ENCODE measurements at regions not wholly inside any gene's neighbourhood (a gene's known extent, or its start where the extent isn't known, plus 50 kb on each side); places are given as distances from the start of the nearest gene placed in this dataset.

DNA sequence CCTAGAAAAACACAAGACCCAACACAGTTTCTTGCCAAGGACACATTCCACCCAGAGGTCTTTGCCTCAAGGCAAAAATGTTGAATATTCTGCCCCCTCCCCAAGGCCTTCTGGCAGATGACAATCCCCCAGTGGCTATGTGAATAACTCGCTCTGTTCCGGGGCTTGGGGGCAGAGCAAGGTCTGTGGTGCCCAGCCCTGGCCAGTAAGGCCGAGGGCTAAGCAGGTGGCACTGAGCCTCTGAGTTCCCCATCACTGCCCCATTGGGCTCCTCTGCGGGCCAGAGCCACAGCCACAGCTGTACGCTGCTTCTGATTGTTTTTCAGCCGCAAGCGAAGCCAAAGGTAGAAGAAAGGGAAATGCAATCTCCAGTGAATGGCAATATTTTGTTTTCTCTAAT is 567.9 kb downstream of the CCDC171 start:
- ATAC-seq (ENCODE audit: low read depth): no peak
- Mint-ChIP-seq H3K27ac (no peak overlapping the region), H3K9me3 (peaks cover 3% of the 10 kb centered on the region), H3K4me1 (peaks cover 1% of the 10 kb centered on the region), H3K36me3 (no peaks in the 10 kb centered on the region), H3K27me3 (no peaks in the 10 kb centered on the region), H3K4me3 (no peak overlapping the region)
- DNase-seq: no peak
- POLR2A ChIA-PET: no interaction called here

DNA sequence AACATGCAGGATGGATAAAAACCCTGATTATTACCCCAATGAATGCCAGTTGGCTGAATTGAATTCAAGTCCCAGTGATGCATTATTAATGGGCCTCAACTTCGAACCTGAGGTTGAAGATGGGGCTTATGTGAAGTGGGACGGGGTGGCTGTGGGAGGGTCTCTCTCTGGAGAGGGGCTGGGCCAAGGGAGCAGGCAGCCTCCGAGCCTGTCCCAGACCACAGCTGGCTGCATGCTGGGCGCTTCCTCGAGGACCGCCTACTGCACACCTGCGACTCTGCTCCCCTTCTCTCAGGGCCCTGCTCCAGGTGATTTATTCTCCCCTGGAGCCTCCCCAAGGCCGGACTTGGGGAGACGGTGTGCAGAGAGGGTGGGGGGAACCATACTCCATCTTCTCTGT is 568.3 kb downstream of the CCDC171 start:
- no peak overlapping the region for H3K27ac Mint-ChIP-seq
- peaks cover 2% of the 10 kb centered on the region for H3K4me1 Mint-ChIP-seq
- no peaks in the 10 kb centered on the region for H3K27me3 Mint-ChIP-seq
- ATAC-seq (ENCODE audit: low read depth) (no peak), DNase-seq (no peak)
- no peak overlapping the region for H3K4me3 Mint-ChIP-seq
- H3K9me3 Mint-ChIP-seq: peaks cover 3% of the 10 kb centered on the region
- POLR2A ChIA-PET: no interaction called here
- no peaks in the 10 kb centered on the region for H3K36me3 Mint-ChIP-seq

DNA sequence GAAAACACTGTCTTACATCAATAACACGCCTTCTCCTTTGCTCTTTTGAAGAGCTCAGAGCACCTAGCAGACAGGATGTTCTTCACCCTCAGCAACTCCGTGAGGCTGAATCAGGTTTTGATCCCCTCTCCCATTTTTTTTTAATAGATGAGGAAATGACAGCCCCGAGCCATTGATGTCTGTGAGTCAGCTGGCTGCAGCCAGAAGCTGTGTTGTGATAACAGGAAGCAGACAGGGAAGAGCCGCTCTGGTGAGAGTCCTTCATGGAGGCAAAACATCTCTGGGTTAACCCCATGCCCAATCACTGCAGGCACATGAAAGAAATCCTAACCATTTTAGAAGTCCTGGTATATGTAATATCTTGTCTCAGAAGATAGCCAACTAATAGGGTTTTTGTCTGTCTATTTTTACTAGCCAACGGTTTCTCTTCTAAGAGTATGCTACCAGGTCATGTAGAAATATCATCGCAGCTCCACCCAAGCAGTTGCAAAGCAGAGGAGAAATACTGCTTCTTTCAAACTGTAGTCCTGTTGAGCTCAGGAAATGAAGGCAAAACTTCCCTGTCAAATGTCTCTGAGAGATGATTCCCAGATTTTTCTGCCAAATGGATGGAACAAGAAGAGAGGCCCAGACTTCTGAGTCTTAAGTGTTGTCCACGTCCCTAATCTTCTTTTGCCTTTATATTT is 568.9 kb downstream of the CCDC171 start:
- Mint-ChIP-seq H3K27ac (no peak overlapping the region), H3K27me3 (no peaks in the 10 kb centered on the region), H3K36me3 (no peaks in the 10 kb centered on the region), H3K4me3 (no peak overlapping the region), H3K4me1 (peaks cover 4% of the 10 kb centered on the region), H3K9me3 (peaks cover 3% of the 10 kb centered on the region)
- POLR2A ChIA-PET: no interaction called here
- no peak for ATAC-seq (ENCODE audit: low read depth)
- no peak for DNase-seq

DNA sequence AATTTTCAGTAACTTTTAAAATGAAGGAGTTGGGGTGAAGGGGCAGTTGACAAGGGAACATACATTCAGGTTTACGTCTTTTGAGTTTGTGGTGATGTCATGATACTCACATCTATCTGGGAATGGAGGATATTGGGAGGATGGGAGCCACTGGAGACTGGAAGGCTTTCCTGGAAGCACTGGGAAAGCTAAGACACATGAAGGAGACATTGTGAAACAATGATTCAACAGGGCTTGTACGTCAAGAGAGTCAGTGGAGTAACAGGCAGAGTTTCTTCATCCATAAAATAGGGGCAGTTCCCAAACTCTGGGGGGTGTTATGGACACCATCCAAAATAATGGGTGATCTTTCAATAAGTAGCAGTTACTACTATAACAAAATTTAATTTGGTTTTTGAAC is 572.8 kb downstream of the CCDC171 start:
- DNase-seq: no peak
- Mint-ChIP-seq H3K27me3 (no peaks in the 10 kb centered on the region), H3K27ac (no peak overlapping the region), H3K9me3 (peaks cover 4% of the 10 kb centered on the region), H3K4me3 (no peak overlapping the region), H3K4me1 (peaks cover 7% of the 10 kb centered on the region), H3K36me3 (no peaks in the 10 kb centered on the region)
- POLR2A ChIA-PET: no interaction called here
- ATAC-seq (ENCODE audit: low read depth): no peak

DNA sequence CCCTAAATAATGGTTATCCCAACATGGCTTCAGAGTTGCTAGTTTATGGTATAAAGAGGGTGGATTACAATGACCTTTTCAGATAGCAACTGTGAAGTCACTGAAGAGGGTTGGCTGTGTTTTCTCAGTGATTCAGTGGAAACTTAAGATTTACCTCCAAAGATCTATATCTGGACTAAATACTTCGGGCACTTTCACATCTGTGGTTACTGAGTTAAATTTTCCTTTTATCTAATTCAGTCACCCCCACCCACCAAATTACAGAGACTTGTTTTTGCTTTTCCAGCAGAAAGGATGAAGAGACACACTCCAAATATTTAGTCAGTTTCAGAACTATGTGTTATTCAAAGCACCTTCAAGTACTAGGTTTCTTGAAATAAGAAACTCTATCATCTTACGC is 573.2 kb downstream of the CCDC171 start:
- DNase-seq (no peak), ATAC-seq (ENCODE audit: low read depth) (no peak)
- POLR2A ChIA-PET: no interaction called here
- Mint-ChIP-seq H3K4me1 (peaks cover 7% of the 10 kb centered on the region), H3K27me3 (no peaks in the 10 kb centered on the region), H3K4me3 (no peak overlapping the region), H3K9me3 (peaks cover 4% of the 10 kb centered on the region), H3K27ac (no peak overlapping the region), H3K36me3 (no peaks in the 10 kb centered on the region)

DNA sequence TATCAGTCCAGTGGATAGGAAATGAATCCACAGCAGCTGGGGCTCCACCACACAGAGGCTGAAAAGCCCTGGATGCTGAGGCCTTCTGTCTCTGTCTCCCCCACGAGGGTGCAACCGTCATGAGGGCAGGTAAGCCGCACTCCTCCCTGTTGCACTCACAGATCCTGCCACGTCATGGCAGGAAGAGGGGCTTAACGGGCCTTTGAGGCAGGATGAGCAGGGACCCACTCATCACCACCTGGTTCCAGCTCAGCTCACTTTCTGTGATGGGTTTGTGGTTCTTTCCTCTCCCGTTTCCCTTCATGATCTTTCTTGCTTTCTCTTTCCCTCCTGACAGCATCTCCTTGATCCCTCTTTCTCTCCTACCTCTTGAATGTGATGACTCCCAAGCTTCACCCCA is 575.2 kb downstream of the CCDC171 start:
- no peak overlapping the region for H3K27ac Mint-ChIP-seq
- H3K4me3 Mint-ChIP-seq: no peak overlapping the region
- DNase-seq (no peak), ATAC-seq (ENCODE audit: low read depth) (no peak)
- H3K36me3 Mint-ChIP-seq: no peaks in the 10 kb centered on the region
- H3K4me1 Mint-ChIP-seq: peaks cover 7% of the 10 kb centered on the region
- H3K27me3 Mint-ChIP-seq: no peaks in the 10 kb centered on the region
- POLR2A ChIA-PET: no interaction called here
- H3K9me3 Mint-ChIP-seq: peaks cover 4% of the 10 kb centered on the region

DNA sequence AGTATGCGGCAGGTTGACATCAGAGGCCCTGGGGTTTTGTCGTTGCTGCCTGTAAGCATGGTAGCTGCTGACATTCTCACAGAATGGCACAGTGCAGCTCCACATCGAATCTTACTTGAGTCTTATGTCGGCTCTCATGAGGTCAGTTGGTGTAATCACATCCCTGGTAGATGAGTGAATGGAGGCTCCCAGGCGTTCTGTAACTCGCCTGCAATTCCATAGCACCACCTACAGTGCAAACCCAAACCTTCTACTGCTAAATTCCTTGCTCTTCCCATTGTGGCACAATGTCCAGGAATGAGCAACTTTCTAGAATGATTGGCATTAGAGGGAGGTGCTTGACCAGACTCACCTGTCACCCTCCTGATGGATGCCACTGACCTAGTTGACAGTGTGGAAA is 578.4 kb downstream of the CCDC171 start:
- Mint-ChIP-seq H3K4me1 (peaks cover 12% of the 10 kb centered on the region), H3K27me3 (no peaks in the 10 kb centered on the region), H3K27ac (no peak overlapping the region), H3K9me3 (peaks cover 2% of the 10 kb centered on the region), H3K36me3 (no peaks in the 10 kb centered on the region), H3K4me3 (no peak overlapping the region)
- ATAC-seq (ENCODE audit: low read depth): no peak
- no peak for DNase-seq
- POLR2A ChIA-PET: no interaction called here

DNA sequence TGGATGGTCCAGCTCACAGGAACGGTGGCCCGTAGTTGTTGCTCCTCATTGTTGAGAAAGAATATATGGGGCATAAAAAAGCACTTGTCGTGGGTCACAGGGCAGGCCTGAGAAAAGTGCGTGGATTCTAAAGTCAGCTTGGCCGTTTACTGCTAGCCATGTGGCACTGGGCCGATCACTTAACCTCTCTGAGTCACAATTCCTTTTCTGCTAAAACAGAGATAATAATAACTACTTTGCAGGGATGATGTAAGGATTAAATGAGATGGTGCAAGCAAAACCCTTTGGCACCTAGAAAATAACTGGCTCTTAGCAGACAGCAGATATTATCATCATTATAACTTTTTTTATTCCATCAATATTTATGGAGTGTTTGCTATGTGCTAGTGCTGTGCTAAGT is 579.7 kb downstream of the CCDC171 start:
- H3K36me3 Mint-ChIP-seq: no peaks in the 10 kb centered on the region
- H3K4me1 Mint-ChIP-seq: peaks cover 11% of the 10 kb centered on the region
- H3K9me3 Mint-ChIP-seq: peaks cover 2% of the 10 kb centered on the region
- no peaks in the 10 kb centered on the region for H3K27me3 Mint-ChIP-seq
- POLR2A ChIA-PET: no interaction called here
- H3K27ac Mint-ChIP-seq: no peak overlapping the region
- DNase-seq: no peak
- no peak for ATAC-seq (ENCODE audit: low read depth)
- H3K4me3 Mint-ChIP-seq: no peak overlapping the region

DNA sequence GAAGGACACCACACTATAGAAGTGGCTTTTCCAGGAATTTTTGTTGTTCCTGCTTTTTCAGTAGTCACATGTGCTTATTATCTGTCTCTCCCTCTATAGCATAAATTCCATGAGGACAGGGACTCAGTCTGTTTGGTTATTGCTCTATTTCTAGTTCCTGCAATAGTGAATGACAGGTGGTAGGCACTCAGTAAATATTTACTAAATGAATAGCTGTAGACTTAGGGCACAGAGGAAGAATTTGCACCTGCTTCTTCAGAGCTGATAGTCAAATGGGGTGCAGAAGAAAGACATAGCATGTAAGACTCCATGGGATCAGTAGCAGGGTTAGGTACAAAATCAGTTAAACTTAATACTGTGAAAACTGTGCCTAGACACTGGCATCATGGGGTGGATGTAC is 580.2 kb downstream of the CCDC171 start:
- H3K4me1 Mint-ChIP-seq: peaks cover 11% of the 10 kb centered on the region
- POLR2A ChIA-PET: no interaction called here
- peaks cover 2% of the 10 kb centered on the region for H3K9me3 Mint-ChIP-seq
- no peak for ATAC-seq (ENCODE audit: low read depth)
- no peaks in the 10 kb centered on the region for H3K27me3 Mint-ChIP-seq
- no peak for DNase-seq
- H3K27ac Mint-ChIP-seq: no peak overlapping the region
- H3K36me3 Mint-ChIP-seq: no peaks in the 10 kb centered on the region
- H3K4me3 Mint-ChIP-seq: no peak overlapping the region

DNA sequence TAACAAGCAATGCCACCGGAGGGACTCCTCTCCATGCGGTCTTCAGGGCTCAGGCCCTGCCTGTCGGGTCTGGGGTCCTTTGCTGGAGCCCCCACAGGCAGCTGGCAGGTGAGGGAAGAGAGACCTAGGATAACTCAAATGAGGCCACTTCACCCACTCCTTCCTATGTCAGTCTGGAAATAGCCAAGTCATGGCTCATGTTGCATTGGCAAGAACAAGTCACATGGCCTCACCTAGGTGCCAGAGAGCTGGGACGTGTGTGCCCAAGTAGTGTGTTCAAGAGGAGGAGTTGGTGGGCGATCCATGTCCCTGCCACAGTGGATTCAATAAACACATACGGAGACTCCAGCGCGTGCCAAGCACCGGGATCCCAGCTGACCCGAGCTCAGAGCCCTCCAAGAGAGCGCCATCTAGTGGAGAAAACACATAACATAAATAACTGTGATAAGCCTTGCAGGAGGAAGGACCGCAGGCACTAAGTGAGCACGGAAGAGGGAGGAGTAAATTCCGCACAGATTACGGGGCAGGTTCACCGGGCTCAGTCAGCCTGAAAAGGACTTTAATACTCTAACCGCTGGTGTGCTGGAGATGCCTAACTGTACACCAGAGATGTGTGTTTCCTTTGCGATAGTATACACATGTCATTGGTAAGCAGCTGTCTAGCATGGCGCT is 580.8 kb downstream of the CCDC171 start:
- DNase-seq (peak; percentile 50), ATAC-seq (ENCODE audit: low read depth) (peak; percentile 97)
- no peaks in the 10 kb centered on the region for H3K9me3 Mint-ChIP-seq
- peak overlapping the region; percentile 15 for H3K4me3 Mint-ChIP-seq
- H3K4me1 Mint-ChIP-seq: peaks cover 8% of the 10 kb centered on the region
- no peaks in the 10 kb centered on the region for H3K36me3 Mint-ChIP-seq
- H3K27ac Mint-ChIP-seq: peak overlapping the region; percentile 12
- POLR2A ChIA-PET: no interaction called here
- no peaks in the 10 kb centered on the region for H3K27me3 Mint-ChIP-seq

DNA sequence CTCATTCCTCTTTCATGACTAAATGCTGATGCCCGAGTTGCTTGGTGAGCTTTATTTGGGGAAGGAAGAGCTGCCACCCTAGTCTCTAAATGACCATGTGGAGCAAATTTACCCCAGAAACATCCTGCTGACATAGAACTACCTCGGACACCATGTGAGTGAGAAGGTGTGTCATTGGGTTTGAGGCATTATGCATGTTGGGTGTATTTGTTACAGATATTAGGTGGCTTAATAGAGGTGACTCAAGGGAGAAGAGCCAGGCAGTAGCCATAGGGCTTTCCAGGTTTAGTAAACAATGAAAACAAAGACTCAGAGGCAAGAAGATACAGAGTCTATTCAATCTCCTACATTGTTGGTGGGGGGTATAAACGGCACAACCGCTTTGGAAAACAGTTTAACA is 581.5 kb downstream of the CCDC171 start:
- no peaks in the 10 kb centered on the region for H3K9me3 Mint-ChIP-seq
- DNase-seq (no peak), ATAC-seq (ENCODE audit: low read depth) (no peak)
- H3K36me3 Mint-ChIP-seq: no peaks in the 10 kb centered on the region
- H3K27me3 Mint-ChIP-seq: no peaks in the 10 kb centered on the region
- H3K27ac Mint-ChIP-seq: no peak overlapping the region
- H3K4me1 Mint-ChIP-seq: peaks cover 8% of the 10 kb centered on the region
- no peak overlapping the region for H3K4me3 Mint-ChIP-seq
- POLR2A ChIA-PET: no interaction called here

DNA sequence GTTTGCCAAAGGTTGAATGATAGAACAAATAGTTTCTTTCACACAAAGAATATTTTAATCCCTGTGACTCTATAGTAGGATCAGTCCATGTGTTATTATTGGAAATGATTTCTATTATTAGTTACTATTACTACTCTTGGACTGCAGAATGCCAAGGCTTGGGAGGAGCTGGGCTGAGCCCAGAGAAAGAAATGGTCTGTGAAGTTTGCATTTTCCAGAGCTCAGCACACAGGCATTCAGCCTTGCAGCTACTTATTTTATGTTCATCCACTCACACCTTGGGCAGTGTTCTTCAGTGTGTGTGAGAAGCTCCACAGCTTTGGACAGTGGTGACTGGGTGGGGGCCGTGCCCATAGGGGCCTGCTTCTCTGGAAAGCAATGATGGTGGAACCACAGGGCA is 583.1 kb downstream of the CCDC171 start:
- no peak overlapping the region for H3K27ac Mint-ChIP-seq
- H3K36me3 Mint-ChIP-seq: no peaks in the 10 kb centered on the region
- H3K4me1 Mint-ChIP-seq: peaks cover 8% of the 10 kb centered on the region
- no peak for ATAC-seq (ENCODE audit: low read depth)
- no peaks in the 10 kb centered on the region for H3K9me3 Mint-ChIP-seq
- POLR2A ChIA-PET: interaction anchor here (0.5 kb wide), 1 partner anchor 18 kb away, joined by 3 read pairs; no protein-coding TSS in a partner anchor
- no peak for DNase-seq
- H3K27me3 Mint-ChIP-seq: no peaks in the 10 kb centered on the region
- no peak overlapping the region for H3K4me3 Mint-ChIP-seq

DNA sequence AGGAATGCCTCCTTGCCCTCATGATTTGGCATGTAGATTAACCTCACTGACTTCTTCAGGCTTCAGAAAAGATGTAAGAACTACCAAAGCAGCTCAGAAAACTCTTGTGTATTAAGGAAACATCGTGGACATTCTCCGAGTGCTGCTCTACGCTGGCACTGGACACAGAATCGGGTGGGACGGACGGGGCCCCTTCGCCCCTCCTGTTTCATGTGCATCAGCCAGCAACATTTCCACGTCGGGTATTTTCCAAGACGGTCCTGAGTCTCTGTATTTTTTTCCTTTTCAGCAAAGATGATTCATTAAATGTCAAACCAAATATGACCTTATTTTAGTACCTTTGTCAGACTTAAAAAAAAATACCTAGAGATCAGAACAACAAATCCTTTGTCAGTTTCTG is 583.6 kb downstream of the CCDC171 start:
- no peaks in the 10 kb centered on the region for H3K27me3 Mint-ChIP-seq
- H3K36me3 Mint-ChIP-seq: no peaks in the 10 kb centered on the region
- ATAC-seq (ENCODE audit: low read depth): no peak
- no peaks in the 10 kb centered on the region for H3K9me3 Mint-ChIP-seq
- POLR2A ChIA-PET: no interaction called here
- no peak for DNase-seq
- no peak overlapping the region for H3K27ac Mint-ChIP-seq
- peaks cover 8% of the 10 kb centered on the region for H3K4me1 Mint-ChIP-seq
- no peak overlapping the region for H3K4me3 Mint-ChIP-seq

DNA sequence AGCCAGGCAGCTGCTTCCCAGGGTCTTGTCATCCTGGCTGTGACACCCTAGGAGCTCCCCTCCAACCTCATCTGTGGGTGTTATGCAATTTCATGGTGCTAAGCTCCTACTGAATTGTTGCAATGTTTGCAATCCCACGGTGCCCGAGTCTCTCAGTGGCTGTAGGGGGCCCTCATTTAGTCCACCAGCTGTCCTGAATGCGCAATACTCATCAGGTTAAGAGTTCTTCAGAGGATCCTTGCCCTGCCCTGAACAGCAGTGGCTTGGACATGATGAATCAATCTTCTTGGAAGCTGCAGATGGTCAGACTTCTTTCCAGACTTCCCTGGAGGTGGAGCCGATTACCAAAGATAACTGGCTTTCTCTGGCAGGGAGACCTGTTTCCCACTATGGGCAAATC is 584.1 kb downstream of the CCDC171 start:
- no peak overlapping the region for H3K27ac Mint-ChIP-seq
- ATAC-seq (ENCODE audit: low read depth): no peak
- no peaks in the 10 kb centered on the region for H3K27me3 Mint-ChIP-seq
- H3K9me3 Mint-ChIP-seq: no peaks in the 10 kb centered on the region
- peaks cover 8% of the 10 kb centered on the region for H3K4me1 Mint-ChIP-seq
- H3K36me3 Mint-ChIP-seq: no peaks in the 10 kb centered on the region
- H3K4me3 Mint-ChIP-seq: no peak overlapping the region
- no peak for DNase-seq
- POLR2A ChIA-PET: no interaction called here

Data from activated naive CD8-positive, alpha-beta T cell treated with anti-CD3 and anti-CD28 coated beads, Interleukin-2, amount 10 ng/mL, durations not matched to agents 7 days and 5 days (primary cell).